Activated naive CD8-positive, alpha-beta T cell treated with anti-CD3 and anti-CD28 coated beads, Interleukin-2, amount 50 U/mL, for 24 hours (primary cell): ENCODE measurements at regions not wholly inside any gene's neighbourhood (a gene's known extent, or its start where the extent isn't known, plus 50 kb on each side); places are given as distances from the start of the nearest gene placed in this dataset.

Source experiments
- ATAC-seq: fragments of 150-1000 bp; cut with Tn5 transposase; one replicate; pipeline ENCODE4 v1.10.0; 2021
- DNase-seq: peaks from one replicate; pipeline ENCODE4 v3.0.0; 2021
- H3K27ac Mint-ChIP-seq: one replicate; pipeline ENCODE4 v1.8.0; 2021; ENCODE audit warnings: mild to moderate bottlenecking, mixed read lengths
- H3K27me3 Mint-ChIP-seq: one replicate; pipeline ENCODE4 v1.8.0; 2021; ENCODE audit warnings: mixed read lengths
- H3K36me3 Mint-ChIP-seq: one replicate; pipeline ENCODE4 v1.8.0; 2021; ENCODE audit warnings: low read depth, mixed read lengths
- H3K4me1 Mint-ChIP-seq: one replicate; pipeline ENCODE4 v1.8.0; 2021; ENCODE audit warnings: mixed read lengths
- H3K4me3 Mint-ChIP-seq: one replicate; pipeline ENCODE4 v1.8.0; 2021; ENCODE audit warnings: mild to moderate bottlenecking, moderate library complexity, mixed read lengths
- H3K9me3 Mint-ChIP-seq: one replicate; pipeline ENCODE4 v1.8.0; 2021; ENCODE audit warnings: mixed read lengths

DNA sequence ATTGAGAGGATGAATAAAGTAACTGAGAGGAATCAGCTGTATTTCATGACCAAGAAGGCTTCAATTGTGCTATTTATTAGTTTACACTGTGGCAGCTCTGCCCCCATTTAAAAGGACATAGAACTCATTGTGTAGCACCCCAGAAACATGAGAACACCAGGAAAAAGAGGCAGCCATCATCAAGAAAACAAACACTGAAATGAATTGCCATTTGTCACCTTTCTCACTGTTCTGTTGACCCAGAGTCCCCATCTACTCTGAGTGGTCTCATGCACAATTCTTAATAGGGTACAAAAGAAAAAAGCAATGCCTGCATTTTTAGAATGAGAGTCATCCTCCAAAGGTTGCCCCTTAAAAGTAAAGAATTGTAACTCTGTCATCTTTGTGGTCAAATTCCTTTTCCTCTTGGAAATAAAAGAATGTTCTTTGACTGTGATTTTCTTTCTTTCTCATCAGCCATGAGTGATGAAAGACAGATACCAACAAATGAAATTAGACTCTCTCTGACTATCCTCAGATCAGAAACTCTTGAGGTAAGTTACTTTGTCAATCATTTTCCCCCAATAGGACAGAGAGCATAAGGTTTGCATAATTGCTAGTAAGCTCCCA, 1941.9 kb upstream of the PIK3C3 start:
- DNase-seq (no peak), ATAC-seq (no peak)
- Mint-ChIP-seq H3K27me3 (no peaks in the 10 kb centered on the region), H3K27ac (no peak overlapping the region), H3K9me3 (no peaks in the 10 kb centered on the region), H3K36me3 (no peaks in the 10 kb centered on the region), H3K4me3 (no peak overlapping the region), H3K4me1 (no peaks in the 10 kb centered on the region)

DNA sequence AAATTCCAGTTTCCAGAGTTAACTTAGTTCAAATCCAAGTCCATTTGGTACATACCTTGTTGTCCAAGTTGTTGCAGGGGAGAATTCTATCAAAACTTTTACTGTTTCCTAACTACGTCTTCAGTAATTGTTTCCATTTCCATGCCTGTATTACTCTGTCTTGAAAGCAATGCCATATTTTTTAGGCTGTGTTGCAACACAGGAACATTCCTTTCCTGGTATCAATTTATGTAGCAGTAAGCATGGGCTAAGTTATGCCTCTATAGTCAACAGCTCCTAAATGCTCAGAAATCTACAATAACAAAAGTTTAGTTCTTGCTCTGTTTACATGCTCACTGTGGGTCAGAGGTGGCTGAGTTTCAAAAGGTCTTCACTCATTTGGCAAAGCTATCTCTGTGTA, 1943.8 kb upstream of the PIK3C3 start:
- DNase-seq: no peak
- Mint-ChIP-seq H3K4me1 (no peaks in the 10 kb centered on the region), H3K4me3 (no peak overlapping the region), H3K36me3 (no peaks in the 10 kb centered on the region), H3K9me3 (no peaks in the 10 kb centered on the region), H3K27ac (no peak overlapping the region), H3K27me3 (no peaks in the 10 kb centered on the region)
- ATAC-seq: no peak

DNA sequence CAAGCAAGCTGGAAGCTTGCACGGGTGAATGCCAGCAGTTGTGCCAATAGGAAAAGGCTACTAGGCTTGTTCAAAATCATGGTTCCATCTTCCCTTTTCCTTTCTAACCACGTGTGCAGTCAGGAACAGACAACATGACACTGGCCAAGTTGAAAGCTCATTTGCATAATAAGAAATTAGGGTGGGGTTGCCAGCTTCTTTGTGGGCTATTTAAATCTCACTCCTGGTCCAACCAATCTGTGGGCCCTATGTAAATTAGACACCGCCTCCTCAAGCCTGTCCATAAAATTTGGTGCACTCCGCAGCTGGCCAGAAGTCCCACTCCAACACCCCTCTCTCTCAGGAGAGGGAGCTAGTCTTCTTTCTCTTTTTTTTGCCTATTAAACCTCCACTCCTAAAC, 1948.4 kb upstream of the PIK3C3 start:
- ATAC-seq: no peak
- Mint-ChIP-seq H3K4me3 (no peak overlapping the region), H3K36me3 (no peaks in the 10 kb centered on the region), H3K27me3 (no peaks in the 10 kb centered on the region), H3K27ac (no peak overlapping the region), H3K9me3 (peaks cover 17% of the 10 kb centered on the region), H3K4me1 (no peaks in the 10 kb centered on the region)
- no peak for DNase-seq

DNA sequence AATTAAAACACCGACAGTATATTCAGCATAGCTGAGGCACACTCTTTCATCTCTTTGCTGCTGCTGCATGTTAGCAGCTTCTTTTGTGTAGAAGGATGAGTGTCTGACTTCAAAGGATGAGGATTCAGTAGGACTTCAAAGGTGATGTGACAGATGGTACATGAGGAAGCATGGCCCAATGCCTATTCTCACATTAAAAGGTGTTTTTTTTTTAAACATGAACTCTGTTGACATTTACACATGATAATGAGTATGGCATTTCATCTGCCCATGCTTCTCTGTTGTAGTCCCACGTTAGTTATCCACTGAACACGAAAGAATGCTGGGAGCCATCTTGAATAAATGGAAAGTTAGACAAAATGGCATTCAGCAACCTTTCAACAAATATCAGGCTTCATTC, 1950.8 kb upstream of the PIK3C3 start:
- ATAC-seq: no peak
- Mint-ChIP-seq H3K4me3 (no peak overlapping the region), H3K36me3 (no peaks in the 10 kb centered on the region), H3K27me3 (no peaks in the 10 kb centered on the region), H3K4me1 (no peaks in the 10 kb centered on the region), H3K27ac (no peak overlapping the region), H3K9me3 (peaks cover 20% of the 10 kb centered on the region)
- no peak for DNase-seq

DNA sequence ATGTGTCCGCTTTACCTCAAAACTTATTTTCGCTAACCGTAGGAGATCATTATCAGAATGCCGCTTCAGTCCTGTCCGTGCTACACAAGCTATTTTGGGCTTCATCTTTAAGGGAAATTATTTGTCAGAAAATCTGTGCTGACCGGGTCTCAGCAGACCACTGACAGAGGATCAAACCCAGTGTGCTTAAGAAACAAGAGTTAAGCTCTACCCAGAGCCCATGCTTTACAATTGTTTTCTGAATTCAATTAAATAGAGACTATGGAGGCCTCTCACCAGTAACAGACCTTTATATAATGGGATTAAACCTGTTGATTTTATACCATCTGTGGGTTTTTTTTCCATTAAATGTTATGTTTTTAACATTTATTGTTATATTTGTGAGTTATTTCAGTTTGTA, 1956.7 kb upstream of the PIK3C3 start:
- DNase-seq (no peak), ATAC-seq (no peak)
- Mint-ChIP-seq H3K4me3 (no peak overlapping the region), H3K27ac (no peak overlapping the region), H3K4me1 (no peaks in the 10 kb centered on the region), H3K36me3 (no peaks in the 10 kb centered on the region), H3K9me3 (peaks cover 12% of the 10 kb centered on the region), H3K27me3 (no peaks in the 10 kb centered on the region)

DNA sequence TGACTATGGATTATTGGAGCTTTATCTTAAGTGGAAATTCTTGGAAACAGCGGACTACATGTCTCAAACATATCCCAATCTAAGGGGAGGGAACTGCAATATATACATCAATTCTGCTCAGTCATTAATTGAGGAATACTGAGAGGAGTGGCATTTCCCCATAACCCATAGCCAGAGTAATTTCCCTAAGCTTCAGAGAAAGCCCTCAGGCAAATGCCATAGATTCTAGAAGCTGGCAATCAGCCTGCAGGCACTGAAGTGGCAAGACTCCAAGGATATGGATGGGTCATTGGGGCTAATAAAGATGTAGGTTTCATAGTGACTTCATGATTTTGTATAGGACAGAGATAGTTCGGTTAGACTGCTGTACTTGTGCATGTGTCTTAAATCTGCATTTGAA, 1960.5 kb upstream of the PIK3C3 start:
- no peaks in the 10 kb centered on the region for H3K4me1 Mint-ChIP-seq
- DNase-seq: no peak
- H3K36me3 Mint-ChIP-seq: no peaks in the 10 kb centered on the region
- H3K4me3 Mint-ChIP-seq: no peak overlapping the region
- ATAC-seq: no peak
- H3K27me3 Mint-ChIP-seq: no peaks in the 10 kb centered on the region
- H3K9me3 Mint-ChIP-seq: no peaks in the 10 kb centered on the region
- no peak overlapping the region for H3K27ac Mint-ChIP-seq

DNA sequence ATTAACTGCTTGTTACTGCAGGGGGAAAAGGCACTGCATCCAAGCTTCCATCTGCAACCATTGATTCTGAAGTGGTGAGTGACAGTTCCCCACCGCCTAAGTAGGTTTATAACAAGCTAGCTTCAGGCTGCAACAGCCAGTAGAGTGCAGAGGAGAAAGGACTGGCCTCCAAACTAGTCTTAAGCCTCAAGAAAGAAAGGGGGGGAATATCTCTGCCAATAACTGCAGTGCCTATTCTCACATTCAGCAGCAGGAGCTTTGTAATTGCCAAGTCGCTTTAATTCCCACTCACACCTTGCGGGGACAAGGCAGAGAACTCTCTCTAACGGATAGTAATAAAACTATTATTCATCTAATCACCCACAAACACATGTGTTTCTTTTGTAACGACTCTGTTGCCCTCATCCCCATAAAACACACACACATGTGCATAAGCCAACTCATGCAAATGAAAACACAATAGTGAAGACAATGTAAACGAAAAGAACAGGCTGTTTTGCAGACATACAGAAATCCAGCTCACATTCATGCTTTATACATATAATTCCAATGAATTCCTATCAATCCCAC, 1963.3 kb upstream of the PIK3C3 start:
- Mint-ChIP-seq H3K4me1 (no peaks in the 10 kb centered on the region), H3K9me3 (no peaks in the 10 kb centered on the region), H3K27ac (no peak overlapping the region), H3K27me3 (no peaks in the 10 kb centered on the region), H3K36me3 (no peaks in the 10 kb centered on the region), H3K4me3 (no peak overlapping the region)
- DNase-seq (no peak), ATAC-seq (no peak)

DNA sequence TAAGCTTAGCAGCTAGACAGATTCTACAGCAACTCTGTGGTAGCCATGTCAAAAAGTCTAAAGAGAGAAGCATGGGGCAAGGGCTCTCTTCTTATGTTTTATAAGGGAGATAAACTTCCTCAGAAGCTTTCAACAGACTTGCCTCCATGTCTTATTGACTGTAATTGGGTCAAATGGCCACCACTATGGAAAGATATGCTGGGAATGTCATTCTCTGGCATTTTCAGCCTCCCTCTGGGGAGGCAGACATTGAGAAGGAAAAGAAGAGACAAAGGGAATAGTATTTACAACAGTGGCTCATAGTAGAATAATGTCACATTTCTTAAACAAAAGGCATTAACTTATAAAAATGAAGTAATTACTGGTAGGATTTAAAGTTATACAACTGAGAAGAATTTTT, 1964.5 kb upstream of the PIK3C3 start:
- H3K9me3 Mint-ChIP-seq: no peaks in the 10 kb centered on the region
- no peaks in the 10 kb centered on the region for H3K27me3 Mint-ChIP-seq
- no peaks in the 10 kb centered on the region for H3K36me3 Mint-ChIP-seq
- ATAC-seq (no peak), DNase-seq (no peak)
- no peak overlapping the region for H3K4me3 Mint-ChIP-seq
- no peaks in the 10 kb centered on the region for H3K4me1 Mint-ChIP-seq
- no peak overlapping the region for H3K27ac Mint-ChIP-seq

DNA sequence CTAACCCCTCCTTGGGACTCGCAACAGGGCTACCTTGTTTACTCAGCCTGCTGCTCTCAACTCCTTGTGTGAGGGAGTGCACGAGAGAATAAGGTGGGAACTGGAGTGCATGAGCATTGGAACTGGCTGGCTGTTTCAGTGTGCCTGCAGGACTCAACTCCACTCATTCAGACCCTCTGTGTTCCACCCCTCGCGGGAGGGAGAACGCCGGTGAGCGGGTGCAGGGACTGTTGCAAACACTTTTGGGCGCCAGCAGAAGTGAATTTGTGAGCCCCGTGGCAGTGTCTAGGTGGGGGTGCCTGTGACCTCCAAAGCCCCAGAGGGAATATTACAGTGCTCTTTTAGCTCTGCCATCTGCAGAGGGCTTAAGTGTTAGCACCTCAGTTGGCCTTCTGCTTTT, 1978.3 kb upstream of the PIK3C3 start:
- H3K9me3 Mint-ChIP-seq: no peaks in the 10 kb centered on the region
- H3K4me1 Mint-ChIP-seq: no peaks in the 10 kb centered on the region
- ATAC-seq (no peak), DNase-seq (no peak)
- no peaks in the 10 kb centered on the region for H3K36me3 Mint-ChIP-seq
- H3K27ac Mint-ChIP-seq: no peak overlapping the region
- no peaks in the 10 kb centered on the region for H3K27me3 Mint-ChIP-seq
- H3K4me3 Mint-ChIP-seq: no peak overlapping the region

DNA sequence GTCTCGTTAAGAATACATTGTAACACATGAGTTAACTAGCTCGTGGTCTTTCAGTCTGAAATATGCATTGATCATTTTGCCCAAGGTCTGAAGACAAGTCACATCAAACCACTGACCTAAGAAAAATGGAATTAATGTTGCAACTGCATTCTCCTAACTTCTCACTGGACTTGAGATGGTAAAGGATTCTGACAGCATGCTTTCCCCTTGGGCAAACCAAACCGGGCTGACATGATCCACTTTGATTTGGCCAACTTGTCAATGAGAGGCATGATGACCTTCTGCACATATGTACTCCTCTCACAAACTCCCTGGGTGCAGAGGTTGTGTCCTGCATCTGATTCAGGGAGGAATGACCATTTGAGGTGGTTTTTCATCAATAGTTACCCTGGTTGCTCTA, 1982.5 kb upstream of the PIK3C3 start:
- Mint-ChIP-seq H3K27ac (no peak overlapping the region), H3K4me3 (no peak overlapping the region), H3K9me3 (peaks cover 4% of the 10 kb centered on the region), H3K4me1 (no peaks in the 10 kb centered on the region), H3K27me3 (no peaks in the 10 kb centered on the region), H3K36me3 (no peaks in the 10 kb centered on the region)
- ATAC-seq (no peak), DNase-seq (no peak)

DNA sequence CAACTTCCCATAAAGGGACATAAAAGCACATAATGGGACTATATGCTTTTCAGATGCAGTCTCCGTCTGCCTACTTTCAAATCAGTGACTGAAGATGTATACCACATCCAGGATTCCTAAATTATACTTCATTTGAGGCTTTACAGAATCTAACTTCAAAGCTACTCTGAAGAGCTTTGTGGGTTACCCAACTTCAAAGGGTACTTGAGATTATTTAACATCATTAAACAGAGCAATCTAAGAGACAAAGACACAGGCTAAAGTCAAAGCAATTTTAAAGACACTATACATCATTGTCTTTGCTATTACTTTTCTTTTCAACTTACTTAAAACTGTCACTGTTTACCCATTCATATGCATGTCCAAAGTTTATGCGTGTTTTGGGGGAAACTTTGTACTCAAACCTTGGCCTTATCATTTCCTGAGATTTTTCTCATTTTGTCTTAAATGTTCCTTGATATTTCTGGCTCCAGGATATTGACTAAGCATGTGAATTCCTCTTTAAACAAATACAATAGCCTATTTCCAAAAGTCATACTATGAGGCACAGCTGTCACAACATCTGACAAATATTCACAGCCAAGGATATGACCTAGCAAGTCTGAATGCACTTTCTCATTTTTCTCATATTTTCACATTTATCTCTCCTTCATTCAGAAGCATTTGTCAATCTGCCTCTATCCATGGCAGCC, 1985.1 kb upstream of the PIK3C3 start:
- peaks cover 10% of the 10 kb centered on the region for H3K9me3 Mint-ChIP-seq
- no peak for ATAC-seq
- H3K27me3 Mint-ChIP-seq: no peaks in the 10 kb centered on the region
- no peak overlapping the region for H3K27ac Mint-ChIP-seq
- H3K4me3 Mint-ChIP-seq: no peak overlapping the region
- no peaks in the 10 kb centered on the region for H3K36me3 Mint-ChIP-seq
- no peaks in the 10 kb centered on the region for H3K4me1 Mint-ChIP-seq
- no peak for DNase-seq

DNA sequence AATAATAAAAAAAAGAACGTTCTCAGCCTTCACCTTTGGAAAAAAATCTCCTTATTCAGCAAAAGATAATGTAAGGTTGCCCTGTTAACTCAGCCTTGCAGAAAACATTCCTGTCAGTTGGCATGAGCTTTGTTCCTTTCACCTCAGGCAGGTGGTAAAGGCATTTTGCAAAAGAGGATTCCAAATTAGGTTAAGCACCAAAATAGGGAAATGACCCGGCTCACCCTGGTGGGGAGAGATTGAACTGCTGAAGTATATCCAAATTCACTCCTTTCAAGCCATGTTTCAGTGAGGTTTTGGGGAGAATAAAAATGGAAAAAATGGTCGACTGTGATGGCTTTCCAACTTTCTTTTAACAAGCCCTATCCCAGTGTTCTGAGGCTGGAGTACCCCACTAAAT, 1988.8 kb upstream of the PIK3C3 start:
- Mint-ChIP-seq H3K36me3 (no peaks in the 10 kb centered on the region), H3K4me3 (no peak overlapping the region), H3K27me3 (no peaks in the 10 kb centered on the region), H3K9me3 (peaks cover 10% of the 10 kb centered on the region), H3K27ac (no peak overlapping the region), H3K4me1 (no peaks in the 10 kb centered on the region)
- no peak for DNase-seq
- ATAC-seq: no peak

DNA sequence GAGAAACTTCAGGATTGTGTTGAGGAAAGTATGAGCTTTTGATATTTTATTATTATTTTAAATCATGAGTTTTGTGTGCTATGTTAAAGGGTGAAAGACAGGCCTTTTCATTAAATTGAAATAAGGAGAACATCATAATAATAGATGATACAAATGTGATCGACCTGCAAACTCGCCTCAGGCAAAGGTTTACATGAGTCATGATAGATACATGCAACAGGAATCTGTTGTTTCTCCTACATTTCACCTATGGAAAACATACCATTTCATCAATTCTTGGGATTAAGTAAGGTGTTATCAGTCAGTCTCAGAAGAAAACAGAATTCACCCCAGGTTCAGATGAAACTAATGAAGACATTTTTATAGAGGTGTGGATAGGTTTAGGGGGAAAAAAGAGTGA, 1992.5 kb upstream of the PIK3C3 start:
- Mint-ChIP-seq H3K27ac (no peak overlapping the region), H3K4me1 (no peaks in the 10 kb centered on the region), H3K9me3 (peaks cover 6% of the 10 kb centered on the region), H3K27me3 (no peaks in the 10 kb centered on the region), H3K36me3 (no peaks in the 10 kb centered on the region), H3K4me3 (no peak overlapping the region)
- no peak for ATAC-seq
- DNase-seq: no peak

DNA sequence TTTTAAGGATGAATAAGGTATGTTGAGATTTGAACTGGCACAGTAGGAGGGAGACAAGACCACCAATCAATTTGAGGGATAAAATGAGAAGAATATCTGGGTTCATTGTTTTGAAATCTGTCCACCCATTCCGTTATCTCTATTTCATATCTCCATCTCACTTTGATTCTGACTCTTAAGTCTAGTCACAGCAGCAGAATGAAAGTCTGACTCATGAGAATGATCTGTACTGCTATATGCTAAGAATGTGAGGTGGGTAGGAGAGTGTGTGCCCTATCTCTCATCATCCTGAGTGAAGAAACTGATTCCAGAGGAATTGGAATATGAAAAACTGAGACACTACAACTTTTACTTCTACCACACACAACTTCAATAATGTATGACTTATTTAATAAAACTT, 1994.5 kb upstream of the PIK3C3 start:
- Mint-ChIP-seq H3K27me3 (no peaks in the 10 kb centered on the region), H3K27ac (no peak overlapping the region), H3K9me3 (peaks cover 7% of the 10 kb centered on the region), H3K4me1 (no peaks in the 10 kb centered on the region), H3K36me3 (no peaks in the 10 kb centered on the region), H3K4me3 (no peak overlapping the region)
- DNase-seq (no peak), ATAC-seq (no peak)

DNA sequence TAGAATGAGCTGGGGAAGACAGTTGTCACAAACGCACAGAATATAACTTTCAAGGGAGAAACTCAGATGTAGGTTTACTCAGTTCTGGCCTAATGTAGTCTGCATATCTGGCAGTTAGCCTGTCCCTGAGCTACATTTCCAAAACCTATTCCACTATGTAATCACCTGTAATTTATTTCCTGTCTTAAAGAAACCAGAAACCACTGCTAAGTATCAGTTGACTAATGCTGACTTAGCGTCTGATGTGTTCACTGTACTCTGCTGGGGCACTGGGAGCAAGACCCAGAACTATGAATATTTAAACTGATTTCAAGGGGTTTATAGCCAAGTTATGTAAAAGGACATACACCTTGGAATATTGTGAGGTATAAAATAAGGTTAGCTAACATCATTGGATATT, 1995.2 kb upstream of the PIK3C3 start:
- peaks cover 4% of the 10 kb centered on the region for H3K9me3 Mint-ChIP-seq
- ATAC-seq: no peak
- H3K4me3 Mint-ChIP-seq: no peak overlapping the region
- no peaks in the 10 kb centered on the region for H3K4me1 Mint-ChIP-seq
- H3K27ac Mint-ChIP-seq: no peak overlapping the region
- no peaks in the 10 kb centered on the region for H3K27me3 Mint-ChIP-seq
- DNase-seq: no peak
- no peaks in the 10 kb centered on the region for H3K36me3 Mint-ChIP-seq
